Esophagus muscularis mucosa (tissue), 3 donors: ENCODE measurements at regions not wholly inside any gene's neighbourhood (a gene's known extent, or its start where the extent isn't known, plus 50 kb on each side); places are given as distances from the start of the nearest gene placed in this dataset.

Source experiments
- CTCF ChIP-seq, 3 experiments: fragments of 200-600 bp in 2 of 3; fragments of 450-650 bp in 1 of 3; sonication (generic) in 2 of 3; IDR thresholded peaks; one replicate each; pipeline ENCODE4 v1.5.1; 2017 to 2019; ENCODE audit warnings: antibody characterized with exemption in 3 of 3, mild to moderate bottlenecking in 2 of 3, moderate library complexity in 1 of 3
- EP300 ChIP-seq: sonication (generic); formaldehyde crosslinking; IDR thresholded peaks from one replicate; pipeline ENCODE4 v1.6.1; 2017; ENCODE audit warnings: antibody characterized with exemption

- no peak for TF ChIP-seq CTCF (IDR thresholded peaks at IDR 0.05)
- no peak for TF ChIP-seq EP300
Measured at GRCh38 chr13:69597088-69597487, 510.5 kb upstream of the ATXN8OS start.
